22Rv1 (cell line): ENCODE measurements at regions not wholly inside any gene's neighbourhood (a gene's known extent, or its start where the extent isn't known, plus 50 kb on each side); places are given as distances from the start of the nearest gene placed in this dataset.

Experiments used
- H3K27ac ChIP-seq: fragments of 450-650 bp; 2 replicates; pipeline ENCODE4 v1.5.1; 2017
- CTCF ChIP-seq: fragments of 450-650 bp; IDR thresholded peaks from 2 replicates; pipeline ENCODE4 v1.5.1; 2017; ENCODE audit warnings: mild to moderate bottlenecking
- ZFX ChIP-seq: fragments of 450-650 bp; IDR thresholded peaks from 2 replicates; pipeline ENCODE4 v1.6.1; 2017; ENCODE audit warnings: antibody characterized with exemption, borderline replicate concordance

GRCh38 chr20:54340667-54341081 is 132.8 kb downstream of the PFDN4 start:
- peak overlapping the region; percentile 59 for H3K27ac ChIP-seq
- no peak for TF ChIP-seq ZFX
- TF ChIP-seq CTCF: no peak

GRCh38 chr20:54342258-54342920 is 133.0 kb upstream of the DOK5 start:
- TF ChIP-seq CTCF (no peak), ZFX (no peak)
- H3K27ac ChIP-seq: no peak overlapping the region

- TF ChIP-seq ZFX: no peak
- TF ChIP-seq CTCF: no peak
- no peak overlapping the region for H3K27ac ChIP-seq
Measured at GRCh38 chr20:54343099-54343498, 132.3 kb upstream of the DOK5 start.

- no peak overlapping the region for H3K27ac ChIP-seq
- no peak for TF ChIP-seq ZFX
- no peak for TF ChIP-seq CTCF
Measured at GRCh38 chr20:54343634-54344033, 131.8 kb upstream of the DOK5 start.

GRCh38 chr20:54344832-54345231 is 130.6 kb upstream of the DOK5 start:
- no peak overlapping the region for H3K27ac ChIP-seq
- TF ChIP-seq CTCF: no peak
- no peak for TF ChIP-seq ZFX

GRCh38 chr20:54345301-54345724 is 130.1 kb upstream of the DOK5 start:
- no peak overlapping the region for H3K27ac ChIP-seq
- TF ChIP-seq ZFX: no peak

- no peak for TF ChIP-seq ZFX
- no peak overlapping the region for H3K27ac ChIP-seq
Measured at GRCh38 chr20:54345821-54346220, 129.6 kb upstream of the DOK5 start.

GRCh38 chr20:54346276-54346675 is 129.1 kb upstream of the DOK5 start:
- no peak overlapping the region for H3K27ac ChIP-seq
- no peak for TF ChIP-seq CTCF
- TF ChIP-seq ZFX: no peak
